WTC11 (cell line): ENCODE measurements at regions not wholly inside any gene's neighbourhood (a gene's known extent, or its start where the extent isn't known, plus 50 kb on each side); places are given as distances from the start of the nearest gene placed in this dataset.

Experiments
- CREM ChIP-seq: sonication (generic); formaldehyde crosslinking; IDR thresholded peaks from 2 replicates; pipeline ENCODE4 v1.8.1; 2022; ENCODE audit warnings: mild to moderate bottlenecking, missing genetic modification reagents, moderate library complexity
- CTCF ChIP-seq: fragments of 200-600 bp; IDR thresholded peaks from 2 replicates; pipeline ENCODE4 v1.8.0; 2022; ENCODE audit warnings: antibody characterized with exemption
- ETV6 ChIP-seq: sonication (generic); formaldehyde crosslinking; IDR thresholded peaks from 2 replicates; pipeline ENCODE4 v1.8.1; 2022; ENCODE audit warnings: mild to moderate bottlenecking, missing genetic modification reagents
- FOXK1 ChIP-seq: sonication (generic); formaldehyde crosslinking; IDR thresholded peaks from 2 replicates; pipeline ENCODE4 v1.8.0; 2022; ENCODE audit warnings: mild to moderate bottlenecking, moderate library complexity, missing genetic modification reagents
- JUN ChIP-seq: sonication (generic); formaldehyde crosslinking; IDR thresholded peaks from 2 replicates; pipeline ENCODE4 v1.8.0; 2023; ENCODE audit warnings: mild to moderate bottlenecking, missing genetic modification reagents
- NFYB ChIP-seq: sonication (generic); formaldehyde crosslinking; conservative IDR thresholded peaks from 2 replicates; pipeline ENCODE4 v1.8.0; 2022; ENCODE audit warnings: low read depth, missing genetic modification reagents
- TEAD4 ChIP-seq: sonication (generic); formaldehyde crosslinking; IDR thresholded peaks from 2 replicates; pipeline ENCODE4 v1.8.0; 2022; ENCODE audit warnings: mild to moderate bottlenecking, missing genetic modification reagents
- TP53 ChIP-seq: sonication (generic); formaldehyde crosslinking; IDR thresholded peaks from 2 replicates; pipeline ENCODE4 v1.8.1; 2023; ENCODE audit warnings: mild to moderate bottlenecking, missing genetic modification reagents
- ZNF416 ChIP-seq: fragments of 250-450 bp; sonication (Bioruptor Pico); IDR thresholded peaks from 2 replicates; pipeline ENCODE4 v1.9.0; 2021; ENCODE audit warnings: mild to moderate bottlenecking, inconsistent platforms

GRCh38 chr9:75540185-75540584, 350.3 kb upstream of the PCSK5 start:
- no peak for TF ChIP-seq TEAD4
- TF ChIP-seq NFYB (CRISPR knock-in tag) = no peak
- no peak for TF ChIP-seq TP53 (CRISPR knock-in tag)
- no peak for TF ChIP-seq CTCF
- TF ChIP-seq CREM (CRISPR knock-in tag) = no peak
- no peak for TF ChIP-seq FOXK1 (CRISPR knock-in tag)
- TF ChIP-seq JUN (CRISPR knock-in tag) = no peak
- no peak for TF ChIP-seq ZNF416
- no peak for TF ChIP-seq ETV6 (CRISPR knock-in tag)
